Common myeloid progenitor, CD34-positive (primary cell): ENCODE measurements at regions not wholly inside any gene's neighbourhood (a gene's known extent, or its start where the extent isn't known, plus 50 kb on each side); places are given as distances from the start of the nearest gene placed in this dataset.

Experiments used
- CTCF ChIA-PET: fragments of 350-600 bp; sonication (Branson Sonifier 250); formaldehyde crosslinking; loops from one replicate; lab custom pipeline; 2021; ENCODE audit warnings: antibody characterized with exemption; lab: Charles Lee
- POLR2A ChIA-PET: fragments of 350-600 bp; sonication (Branson Sonifier 250); formaldehyde crosslinking; loops from one replicate; lab custom pipeline; 2021; ENCODE audit warnings: antibody characterized with exemption; lab: Charles Lee
- DNase-seq, 3 donors: peaks; one replicate each; pipeline versions ENCODE4 v3.0.0 to v3.0.0-alpha.2; 2013
- H3K27ac ChIP-seq, 2 experiments: 1 replicate in 1 of 2; 2 replicates in 1 of 2; pipeline ENCODE4 v1.7.0; 2013; ENCODE audit warnings: inconsistent platforms in 2 of 2, low read length in 2 of 2, mild to moderate bottlenecking in 2 of 2, low read depth in 1 of 2, moderate library complexity in 1 of 2; ENCODE audit not compliant: severe bottlenecking in 2 of 2, insufficient read depth in 1 of 2, poor library complexity in 1 of 2
- H3K27me3 ChIP-seq, 5 experiments: replicated peaks in 2 of 5; 1 replicate in 3 of 5; 2 replicates in 2 of 5; pipeline versions ENCODE4 v1.6.1 to v1.7.0; 2013; ENCODE audit warnings: low read length in 4 of 5, mild to moderate bottlenecking in 2 of 5, moderate library complexity in 2 of 5, inconsistent platforms in 1 of 5; ENCODE audit not compliant: insufficient read depth in 5 of 5, control insufficient read depth in 4 of 5
- H3K36me3 ChIP-seq, 4 experiments: 1 replicate in 2 of 4; 2 replicates in 2 of 4; pipeline versions ENCODE4 v1.6.1 to v1.7.0; 2013; ENCODE audit warnings: low read length in 3 of 4, control low read depth in 1 of 4, mild to moderate bottlenecking in 1 of 4; ENCODE audit not compliant: control insufficient read depth in 4 of 4, insufficient read depth in 4 of 4
- H3K4me1 ChIP-seq, 4 experiments: 1 replicate in 3 of 4; 2 replicates in 1 of 4; pipeline versions ENCODE4 v1.6.1 to v1.7.1; 2013; ENCODE audit warnings: low read length in 3 of 4, mild to moderate bottlenecking in 3 of 4, control low read depth in 1 of 4, inconsistent platforms in 1 of 4, moderate library complexity in 1 of 4; ENCODE audit not compliant: control insufficient read depth in 4 of 4, insufficient read depth in 4 of 4; ENCODE audit errors: control extremely low read depth in 1 of 4
- H3K4me3 ChIP-seq, 7 experiments: 1 replicate in 4 of 7; 2 replicates in 3 of 7; pipeline versions ENCODE4 v1.5.1 to v1.7.0; 2013; ENCODE audit warnings: mild to moderate bottlenecking in 7 of 7, low read length in 6 of 7, moderate library complexity in 6 of 7, inconsistent platforms in 2 of 7, low read depth in 2 of 7, control low read depth in 1 of 7; ENCODE audit not compliant: insufficient read depth in 4 of 7, control insufficient read depth in 1 of 7; ENCODE audit errors: extremely low read depth in 1 of 7
- H3K9me3 ChIP-seq, 5 experiments: 1 replicate in 4 of 5; 2 replicates in 1 of 5; pipeline versions ENCODE4 v1.6.1 to v1.7.1; 2013; ENCODE audit warnings: low read length in 4 of 5, mild to moderate bottlenecking in 2 of 5, inconsistent platforms in 1 of 5, low read depth in 1 of 5, moderate library complexity in 1 of 5; ENCODE audit not compliant: control insufficient read depth in 4 of 5, insufficient read depth in 2 of 5; ENCODE audit errors: control extremely low read depth in 1 of 5
- WGBS: methylation state at CpG from one replicate; pipeline ENCODE4 v1.1.5; 2013; ENCODE audit not compliant: insufficient coverage; 5-methylcytosine and 5-hydroxymethylcytosine counted together

GRCh38 chr16:62370445-62370844, 334.2 kb upstream of the CDH8 start:
- 100% methylated on average over 1 of the region's 3 CpGs for WGBS
- H3K27me3 ChIP-seq, result no peaks in the 10 kb centered on the region
- ChIA-PET CTCF (no interaction called here), POLR2A (no interaction called here)
- H3K27ac ChIP-seq, result no peak overlapping the region
- H3K9me3 ChIP-seq, result no peaks in the 10 kb centered on the region
- H3K4me1 ChIP-seq, result no peaks in the 10 kb centered on the region
- no peak overlapping the region for H3K4me3 ChIP-seq
- no peaks in the 10 kb centered on the region for H3K36me3 ChIP-seq
- DNase-seq, result no peak

DNA sequence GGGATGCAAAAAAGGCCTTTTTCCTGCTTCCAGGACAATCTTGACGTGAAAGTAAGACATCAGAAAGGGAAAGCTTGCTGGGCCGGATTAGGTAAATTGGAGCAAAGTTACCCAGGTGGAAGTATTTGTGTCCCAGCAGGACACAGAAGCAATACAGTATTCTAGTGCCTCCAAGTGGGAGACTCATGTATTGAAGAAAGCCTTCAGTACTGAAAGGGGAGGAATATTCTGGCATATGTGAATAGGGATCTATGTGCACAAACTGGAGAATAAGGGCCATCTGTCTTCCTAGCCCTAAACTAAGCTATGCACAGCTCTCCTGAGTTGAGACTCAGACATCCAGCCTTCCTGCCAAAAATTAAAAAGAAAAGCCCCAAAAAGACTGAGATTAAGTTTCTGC, 327.3 kb upstream of the CDH8 start:
- no peaks in the 10 kb centered on the region for H3K36me3 ChIP-seq
- ChIA-PET POLR2A (no interaction called here), CTCF (no interaction called here)
- DNase-seq, result no peak
- no peak overlapping the region for H3K27ac ChIP-seq
- H3K9me3 ChIP-seq, result no peaks in the 10 kb centered on the region
- H3K27me3 ChIP-seq, result no peaks in the 10 kb centered on the region
- H3K4me1 ChIP-seq, result no peaks in the 10 kb centered on the region
- H3K4me3 ChIP-seq, result no peak overlapping the region
- WGBS, result 79% methylated on average over 2 of the region's 2 CpGs

GRCh38 chr16:62353355-62353754, 317.1 kb upstream of the CDH8 start:
- 100% methylated on average over 2 of the region's 2 CpGs for WGBS
- CTCF ChIA-PET, result no interaction called here
- POLR2A ChIA-PET, result no interaction called here

DNA sequence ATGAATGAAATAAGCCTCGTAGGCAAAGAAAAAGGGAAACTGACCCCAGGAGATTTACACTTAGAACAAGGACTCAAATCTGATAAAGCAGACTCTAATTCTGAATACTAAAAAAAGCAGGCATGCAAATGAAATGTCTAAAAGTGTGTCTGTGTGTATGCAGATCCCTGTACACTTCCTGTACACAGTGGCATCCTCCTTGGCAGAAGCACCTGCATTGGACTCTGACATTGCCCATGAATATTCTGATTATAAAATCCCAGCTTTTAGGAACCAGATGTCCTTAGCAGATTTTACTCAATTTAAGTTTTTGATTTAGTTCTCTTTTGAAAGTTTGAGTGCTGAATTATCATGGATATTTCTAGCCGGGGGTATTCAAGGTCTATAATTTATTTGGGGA, 306.0 kb upstream of the CDH8 start:
- H3K27me3 ChIP-seq, result no peaks in the 10 kb centered on the region
- no peaks in the 10 kb centered on the region for H3K9me3 ChIP-seq
- H3K36me3 ChIP-seq, result no peaks in the 10 kb centered on the region
- H3K27ac ChIP-seq, result no peak overlapping the region
- ChIA-PET POLR2A (no interaction called here), CTCF (no interaction called here)
- WGBS, result 83% methylated on average over 1 of the region's 2 CpGs
- H3K4me1 ChIP-seq, result no peaks in the 10 kb centered on the region
- DNase-seq, result no peak
- H3K4me3 ChIP-seq, result no peak overlapping the region

More at GRCh38 chr16:62353355-62353754, 317.1 kb upstream of the CDH8 start:
- no peaks in the 10 kb centered on the region for H3K4me1 ChIP-seq
- no peak overlapping the region for H3K4me3 ChIP-seq
- H3K27ac ChIP-seq, result no peak overlapping the region
- no peaks in the 10 kb centered on the region for H3K9me3 ChIP-seq
- H3K36me3 ChIP-seq, result no peaks in the 10 kb centered on the region
- H3K27me3 ChIP-seq, result no peaks in the 10 kb centered on the region
- DNase-seq, result no peak

DNA sequence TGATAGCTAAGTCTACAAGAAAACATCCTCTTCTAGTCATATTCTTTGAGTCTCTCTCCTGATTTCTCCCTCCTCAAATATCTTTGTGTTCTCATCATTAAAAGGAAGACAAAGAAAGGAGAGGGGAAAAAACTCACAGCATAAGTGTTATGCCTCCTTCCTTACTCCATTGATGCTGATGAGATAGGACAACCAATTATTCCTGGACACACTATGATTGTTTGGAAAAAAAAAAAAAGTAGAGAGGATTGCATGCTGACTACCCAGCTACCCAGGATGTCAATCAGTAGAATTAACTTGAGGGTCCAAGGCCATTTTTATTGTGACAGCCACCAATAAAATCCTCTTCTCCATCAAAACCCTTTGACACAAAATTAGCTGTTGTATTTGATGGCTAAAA, 299.1 kb upstream of the CDH8 start:
- ChIA-PET POLR2A (no interaction called here), CTCF (interaction anchor here (0.6 kb wide), 1 partner anchor 66 kb away, joined by 3 read pairs; no protein-coding TSS in a partner anchor)
- no peak for DNase-seq
- H3K27me3 ChIP-seq, result no peaks in the 10 kb centered on the region
- H3K4me1 ChIP-seq, result no peaks in the 10 kb centered on the region
- no peaks in the 10 kb centered on the region for H3K9me3 ChIP-seq
- no peak overlapping the region for H3K27ac ChIP-seq
- no peaks in the 10 kb centered on the region for H3K36me3 ChIP-seq
- H3K4me3 ChIP-seq, result no peak overlapping the region

GRCh38 chr16:62321606-62322005, 285.4 kb upstream of the CDH8 start:
- H3K36me3 ChIP-seq, result no peaks in the 10 kb centered on the region
- 100% methylated on average over 1 of the region's 2 CpGs for WGBS
- POLR2A ChIA-PET, result no interaction called here
- no peak overlapping the region for H3K4me3 ChIP-seq
- CTCF ChIA-PET, result no interaction called here
- H3K27me3 ChIP-seq, result no peaks in the 10 kb centered on the region
- no peak for DNase-seq
- H3K27ac ChIP-seq, result no peak overlapping the region
- H3K4me1 ChIP-seq, result no peaks in the 10 kb centered on the region
- H3K9me3 ChIP-seq, result no peaks in the 10 kb centered on the region

DNA sequence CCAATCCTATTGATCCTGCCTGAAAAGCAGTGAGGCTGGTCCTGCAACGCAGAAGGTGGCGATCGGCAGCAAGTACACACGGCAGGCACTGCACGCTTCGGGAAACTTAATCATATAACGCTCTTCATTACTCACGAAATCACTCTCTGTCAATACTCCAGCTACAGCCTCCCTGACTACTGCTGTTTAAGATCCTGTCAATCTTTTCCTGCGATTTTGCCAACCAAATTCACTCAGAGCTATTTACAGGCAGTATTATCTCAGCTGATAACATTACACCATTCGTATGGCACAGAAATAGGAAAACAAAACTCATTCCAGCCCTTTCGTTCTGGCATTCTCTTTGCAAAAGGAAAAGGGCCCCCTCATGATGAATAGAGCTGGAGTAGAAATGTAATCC, 262.4 kb upstream of the CDH8 start:
- no peaks in the 10 kb centered on the region for H3K9me3 ChIP-seq
- H3K27ac ChIP-seq, result no peak overlapping the region
- H3K27me3 ChIP-seq, result no peaks in the 10 kb centered on the region
- H3K4me1 ChIP-seq, result no peaks in the 10 kb centered on the region
- no peak for DNase-seq
- WGBS, result 83% methylated on average over 10 of the region's 11 CpGs
- ChIA-PET POLR2A (no interaction called here), CTCF (no interaction called here)
- no peaks in the 10 kb centered on the region for H3K36me3 ChIP-seq
- H3K4me3 ChIP-seq, result no peak overlapping the region
